Thoracic aorta (tissue), 2 donors: ENCODE measurements at regions not wholly inside any gene's neighbourhood (a gene's known extent, or its start where the extent isn't known, plus 50 kb on each side); places are given as distances from the start of the nearest gene placed in this dataset.

ENCODE experiments used
- ATAC-seq: fragments of 150-250 bp; one replicate; pipeline ENCODE4 v1.8.0; 2017; ENCODE audit warnings: low read depth; ENCODE audit not compliant: insufficient number of reproducible peaks, low FRiP score
- DNase-seq: peaks from one replicate; pipeline ENCODE4 v3.0.0-alpha.2; 2020; ENCODE audit warnings: low spot score
- H3K27ac ChIP-seq, 2 donors: fragments of 200-600 bp; sonication (generic); 1 replicate in 1 of 2; 2 replicates in 1 of 2; pipeline ENCODE4 v1.5.1; 2016; ENCODE audit warnings: mild to moderate bottlenecking in 2 of 2, moderate library complexity in 2 of 2
- H3K27me3 ChIP-seq: fragments of 200-600 bp; sonication (generic); replicated peaks from 2 replicates; pipeline ENCODE4 v1.6.0; 2016; ENCODE audit warnings: mild to moderate bottlenecking; ENCODE audit not compliant: insufficient read depth
- H3K36me3 ChIP-seq: fragments of 200-600 bp; sonication (generic); one replicate; pipeline ENCODE4 v1.5.1; 2016
- H3K4me1 ChIP-seq, 2 donors: fragments of 200-600 bp; sonication (generic); 1 replicate in 1 of 2; 2 replicates in 1 of 2; pipeline versions ENCODE4 v1.5.1 to v1.6.0; 2016; ENCODE audit warnings: low read depth in 2 of 2, mild to moderate bottlenecking in 1 of 2; ENCODE audit not compliant: control insufficient read depth in 1 of 2
- H3K4me3 ChIP-seq: fragments of 200-600 bp; sonication (generic); 2 replicates; pipeline ENCODE4 v1.5.1; 2016; ENCODE audit warnings: mild to moderate bottlenecking
- H3K9me3 ChIP-seq: fragments of 200-600 bp; sonication (generic); 2 replicates; pipeline ENCODE4 v1.5.1; 2016
- TF ChIP-seq, protein P1 (sequence below): fragments of 200-600 bp; sonication (generic); IDR thresholded peaks from one replicate; pipeline ENCODE4 v1.5.1; 2019; ENCODE audit warnings: antibody characterized with exemption

DNA sequence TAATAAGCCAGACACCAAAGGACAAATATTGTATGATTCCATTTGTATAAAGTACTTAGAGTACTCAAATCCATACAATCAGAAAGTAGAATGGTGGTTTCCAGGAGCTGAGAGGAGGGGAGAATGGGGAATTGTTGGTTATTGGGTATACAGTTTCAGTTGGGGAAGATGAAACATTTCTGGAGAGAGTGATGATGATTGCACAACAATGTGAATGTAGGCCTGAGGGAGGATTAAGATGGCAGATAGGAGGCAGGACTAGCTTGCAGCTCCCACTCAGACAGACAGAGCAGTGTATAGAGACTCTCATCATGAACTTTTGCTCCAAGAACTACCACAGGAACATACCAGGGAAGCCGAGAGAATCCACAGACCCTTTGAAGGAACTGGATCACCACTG is 75.7 kb upstream of the PAK3 start:
- no peak overlapping the region for H3K4me3 ChIP-seq
- no peak for ATAC-seq

DNA sequence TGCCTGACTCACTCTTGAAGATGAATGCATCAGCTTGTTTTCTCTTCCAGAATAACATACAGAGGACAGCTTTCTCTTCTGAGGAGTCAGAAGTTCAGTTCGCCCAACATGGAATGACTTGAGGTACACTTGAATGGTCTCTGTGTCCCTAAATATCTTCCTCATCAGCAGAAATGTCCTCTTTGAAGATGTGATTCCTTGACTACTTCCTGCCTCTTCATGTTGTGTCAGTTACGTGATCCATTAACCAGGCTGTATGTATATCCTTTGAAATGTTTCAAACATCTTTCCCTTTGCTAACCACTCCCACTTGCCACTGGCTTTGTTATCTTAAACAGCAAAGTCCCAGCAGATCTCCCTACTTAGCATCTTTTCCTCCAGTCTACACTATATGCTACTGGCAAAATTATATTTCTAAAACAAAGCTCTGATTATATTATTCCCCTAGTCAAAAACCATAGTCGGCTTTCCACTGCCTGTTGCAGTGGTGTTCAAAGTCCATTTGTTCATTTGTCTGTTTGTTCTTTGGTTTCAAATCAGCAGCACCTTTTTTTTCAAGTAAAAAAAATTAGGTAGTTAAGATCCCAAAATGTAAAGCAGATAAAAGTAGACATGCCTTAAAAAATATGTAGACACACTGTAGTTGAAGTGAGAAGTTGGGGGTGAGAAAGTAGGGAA is 82.1 kb upstream of the PAK3 start:
- Histone ChIP-seq H3K4me1 (no peaks in the 10 kb centered on the region), H3K4me3 (no peak overlapping the region), H3K27me3 (no peaks in the 10 kb centered on the region), H3K36me3 (no peaks in the 10 kb centered on the region), H3K27ac (no peak overlapping the region), H3K9me3 (no peaks in the 10 kb centered on the region)
- ATAC-seq (no peak), DNase-seq (no peak)
- TF ChIP-seq, protein P1, sequence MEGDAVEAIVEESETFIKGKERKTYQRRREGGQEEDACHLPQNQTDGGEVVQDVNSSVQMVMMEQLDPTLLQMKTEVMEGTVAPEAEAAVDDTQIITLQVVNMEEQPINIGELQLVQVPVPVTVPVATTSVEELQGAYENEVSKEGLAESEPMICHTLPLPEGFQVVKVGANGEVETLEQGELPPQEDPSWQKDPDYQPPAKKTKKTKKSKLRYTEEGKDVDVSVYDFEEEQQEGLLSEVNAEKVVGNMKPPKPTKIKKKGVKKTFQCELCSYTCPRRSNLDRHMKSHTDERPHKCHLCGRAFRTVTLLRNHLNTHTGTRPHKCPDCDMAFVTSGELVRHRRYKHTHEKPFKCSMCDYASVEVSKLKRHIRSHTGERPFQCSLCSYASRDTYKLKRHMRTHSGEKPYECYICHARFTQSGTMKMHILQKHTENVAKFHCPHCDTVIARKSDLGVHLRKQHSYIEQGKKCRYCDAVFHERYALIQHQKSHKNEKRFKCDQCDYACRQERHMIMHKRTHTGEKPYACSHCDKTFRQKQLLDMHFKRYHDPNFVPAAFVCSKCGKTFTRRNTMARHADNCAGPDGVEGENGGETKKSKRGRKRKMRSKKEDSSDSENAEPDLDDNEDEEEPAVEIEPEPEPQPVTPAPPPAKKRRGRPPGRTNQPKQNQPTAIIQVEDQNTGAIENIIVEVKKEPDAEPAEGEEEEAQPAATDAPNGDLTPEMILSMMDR = no peak

More for the DNA sequence above, 75.7 kb upstream of the PAK3 start:
- no peak for DNase-seq
- H3K36me3 ChIP-seq = no peaks in the 10 kb centered on the region
- no peaks in the 10 kb centered on the region for H3K4me1 ChIP-seq
- no peak overlapping the region for H3K27ac ChIP-seq
- H3K9me3 ChIP-seq = no peaks in the 10 kb centered on the region
- H3K27me3 ChIP-seq = no peaks in the 10 kb centered on the region
- TF ChIP-seq, protein P1 = no peak

DNA sequence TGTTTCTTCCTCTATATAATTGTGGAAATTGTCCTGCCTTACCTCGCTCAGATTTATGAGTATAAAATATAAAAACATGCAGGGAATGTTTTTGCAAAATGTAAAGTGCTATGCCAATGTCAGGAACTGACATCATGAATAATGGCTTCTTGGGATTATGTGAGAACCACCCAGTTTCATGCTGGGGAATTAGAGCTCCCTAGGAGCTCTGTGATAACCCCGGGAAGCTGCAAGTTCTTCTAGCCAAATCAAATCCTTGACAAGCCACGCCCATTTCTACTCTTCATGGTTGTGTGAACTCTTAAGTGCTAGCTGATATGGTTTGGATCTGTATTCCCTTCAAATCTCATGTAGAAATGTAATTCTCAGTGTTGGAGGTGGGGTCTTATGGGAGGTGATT is 85.9 kb upstream of the PAK3 start:
- TF ChIP-seq, protein P1 = no peak
- Histone ChIP-seq H3K9me3 (no peaks in the 10 kb centered on the region), H3K4me1 (no peaks in the 10 kb centered on the region), H3K4me3 (no peak overlapping the region), H3K27me3 (no peaks in the 10 kb centered on the region), H3K36me3 (no peaks in the 10 kb centered on the region), H3K27ac (no peak overlapping the region)
- DNase-seq (no peak), ATAC-seq (no peak)

DNA sequence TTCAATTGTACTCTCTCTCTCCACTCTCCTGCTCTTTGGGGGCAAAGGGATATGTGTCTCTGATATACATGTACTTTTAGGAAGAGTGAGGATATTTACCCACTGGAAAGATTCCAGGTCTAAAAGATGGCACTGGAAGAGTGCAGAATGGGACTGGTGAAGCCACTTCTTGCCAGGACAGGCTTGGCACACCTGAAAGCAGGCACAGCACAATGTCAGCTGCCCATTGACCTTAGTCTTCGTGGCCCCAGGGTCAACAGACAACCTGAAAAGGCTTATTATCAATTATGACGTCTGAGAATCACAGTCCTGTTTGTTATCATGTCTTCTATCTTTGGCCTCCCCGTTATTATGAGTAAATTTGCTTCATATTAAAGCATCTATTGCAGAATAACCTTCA is 86.7 kb upstream of the PAK3 start:
- Histone ChIP-seq H3K9me3 (no peaks in the 10 kb centered on the region), H3K4me1 (no peaks in the 10 kb centered on the region), H3K36me3 (no peaks in the 10 kb centered on the region), H3K27me3 (no peaks in the 10 kb centered on the region), H3K27ac (no peak overlapping the region), H3K4me3 (no peak overlapping the region)
- ATAC-seq (no peak), DNase-seq (no peak)
- TF ChIP-seq, protein P1 = no peak

DNA sequence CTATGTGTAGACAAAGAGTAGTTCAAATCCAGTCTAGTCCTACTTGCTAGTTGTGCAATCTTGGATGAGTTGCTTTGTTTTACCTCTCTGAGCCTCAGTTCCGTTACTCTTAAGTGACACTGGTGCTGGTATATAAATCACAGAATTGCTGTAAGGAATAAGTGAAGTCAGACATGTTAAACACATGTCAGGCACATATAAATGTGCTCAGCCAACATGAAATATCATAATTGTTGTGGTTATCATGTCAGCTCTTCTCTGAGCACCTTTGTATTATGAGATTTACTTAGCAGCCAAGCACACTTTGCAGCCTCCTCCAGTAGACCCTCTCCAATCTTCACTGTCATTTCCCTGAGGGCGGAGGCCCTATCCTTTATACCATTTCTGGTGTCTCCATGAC is 87.9 kb upstream of the PAK3 start:
- ATAC-seq = no peak
- Histone ChIP-seq H3K27me3 (no peaks in the 10 kb centered on the region), H3K4me3 (no peak overlapping the region), H3K9me3 (no peaks in the 10 kb centered on the region), H3K4me1 (no peaks in the 10 kb centered on the region), H3K36me3 (no peaks in the 10 kb centered on the region), H3K27ac (no peak overlapping the region)
- TF ChIP-seq, protein P1 = no peak
- no peak for DNase-seq
